GM18909 (cell line): ENCODE measurements at regions not wholly inside any gene's neighbourhood (a gene's known extent, or its start where the extent isn't known, plus 50 kb on each side); places are given as distances from the start of the nearest gene placed in this dataset.

ENCODE experiments used
- ATAC-seq: cut with Tn5 transposase; IDR thresholded peaks from one replicate; pipeline ENCODE4 v1.9.1; 2021; ENCODE audit warnings: mild to moderate bottlenecking; ENCODE audit not compliant: unreplicated experiment, poor library complexity

- ATAC-seq: no peak
Observed at GRCh38 chr3:102741105-102741504, 306.3 kb downstream of the ZPLD1 start.

DNA sequence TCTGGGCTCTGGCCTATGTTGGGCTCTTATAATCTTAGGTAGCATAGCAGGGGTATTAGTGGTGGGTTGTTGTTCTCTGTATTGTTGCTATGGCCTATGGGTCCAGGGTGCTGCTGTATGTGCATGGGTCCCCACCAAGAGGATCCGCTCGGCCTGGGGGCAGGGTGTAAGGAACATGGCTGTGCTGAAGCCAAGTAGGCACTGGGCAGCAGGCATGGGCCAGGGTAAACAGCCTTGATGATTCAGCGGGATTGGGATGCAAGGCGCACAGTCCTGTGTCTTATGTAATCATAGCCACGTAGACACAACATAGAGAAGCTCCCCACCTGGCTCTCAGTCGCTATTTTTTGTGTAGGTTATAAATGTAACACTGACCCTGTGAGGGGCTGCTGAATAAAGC, 306.9 kb downstream of the ZPLD1 start:
- no peak for ATAC-seq

DNA sequence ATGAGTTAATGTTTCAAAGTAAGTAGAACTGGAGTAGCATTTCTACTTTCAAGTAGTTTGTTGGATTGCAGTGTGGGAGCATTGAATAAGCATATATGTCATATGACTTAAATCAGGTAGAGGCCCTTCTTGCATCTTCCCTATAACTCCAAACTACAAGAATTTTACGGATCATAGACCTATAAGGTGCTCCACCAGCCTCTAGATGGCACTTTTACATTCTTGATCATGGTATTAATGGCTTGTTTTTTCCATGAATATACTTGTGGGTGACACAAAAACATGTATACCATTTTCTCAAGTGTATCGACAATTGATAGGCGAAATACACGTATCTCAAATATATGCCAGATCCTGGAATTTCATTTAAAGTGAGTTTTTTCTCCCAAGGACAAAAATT, 311.1 kb downstream of the ZPLD1 start:
- no peak for ATAC-seq

DNA sequence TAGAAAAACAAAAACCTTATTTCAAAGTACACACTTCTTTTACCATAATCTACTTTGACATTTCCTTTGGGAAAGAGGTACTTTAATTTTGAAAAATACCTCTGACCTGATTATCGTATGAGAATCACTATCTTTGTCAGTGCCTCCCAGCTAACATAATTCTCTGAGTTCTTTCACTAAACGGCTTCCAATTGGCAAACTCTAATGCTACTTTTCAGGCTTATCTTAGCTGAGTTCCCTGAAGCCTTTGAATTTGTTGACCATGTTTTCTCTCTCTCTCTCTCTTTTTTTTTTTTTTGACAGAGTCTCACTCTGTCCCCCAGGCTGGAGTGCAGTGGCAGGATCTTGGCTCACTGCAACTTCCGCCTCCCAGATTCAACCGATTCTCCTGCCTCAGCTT, 312.8 kb downstream of the ZPLD1 start:
- ATAC-seq: no peak

GRCh38 chr3:102748646-102749045, 313.8 kb downstream of the ZPLD1 start:
- ATAC-seq: no peak

DNA sequence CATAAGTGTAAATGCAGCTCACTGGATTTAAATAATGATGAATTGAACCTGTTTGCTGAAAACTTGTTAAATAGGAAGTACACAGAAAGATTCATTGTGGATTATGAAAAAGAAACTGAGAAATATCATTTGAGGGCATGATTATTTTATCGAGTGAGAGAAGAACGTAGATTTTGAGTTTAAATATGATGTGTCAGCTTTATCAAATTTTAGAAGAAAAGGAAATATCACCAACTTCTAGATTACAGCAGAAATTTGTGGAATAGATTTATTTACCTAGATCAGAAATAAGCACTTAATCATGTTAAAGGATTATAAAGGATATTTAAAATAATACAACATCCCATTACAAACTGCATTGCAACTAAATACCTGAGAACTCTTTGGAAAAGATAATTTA, 315.5 kb downstream of the ZPLD1 start:
- ATAC-seq: no peak

DNA sequence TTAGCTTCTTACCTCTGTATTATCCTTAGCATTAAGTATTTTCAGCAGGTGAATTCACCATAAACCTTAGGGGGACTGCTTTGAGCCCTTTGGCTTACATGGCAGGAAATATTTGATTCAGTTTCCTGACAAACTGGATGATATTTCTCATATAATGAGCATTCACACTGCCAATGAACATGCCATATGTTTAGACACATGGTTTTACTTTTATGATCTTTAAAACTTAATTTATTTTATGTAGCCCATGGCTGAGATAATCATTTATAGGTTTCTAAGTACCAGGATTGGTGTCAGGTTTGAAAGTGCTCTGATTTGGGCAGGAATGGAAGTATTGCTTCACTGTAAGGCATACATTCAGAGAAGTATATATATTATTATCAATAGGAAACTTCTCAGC, 319.1 kb downstream of the ZPLD1 start:
- ATAC-seq: no peak

DNA sequence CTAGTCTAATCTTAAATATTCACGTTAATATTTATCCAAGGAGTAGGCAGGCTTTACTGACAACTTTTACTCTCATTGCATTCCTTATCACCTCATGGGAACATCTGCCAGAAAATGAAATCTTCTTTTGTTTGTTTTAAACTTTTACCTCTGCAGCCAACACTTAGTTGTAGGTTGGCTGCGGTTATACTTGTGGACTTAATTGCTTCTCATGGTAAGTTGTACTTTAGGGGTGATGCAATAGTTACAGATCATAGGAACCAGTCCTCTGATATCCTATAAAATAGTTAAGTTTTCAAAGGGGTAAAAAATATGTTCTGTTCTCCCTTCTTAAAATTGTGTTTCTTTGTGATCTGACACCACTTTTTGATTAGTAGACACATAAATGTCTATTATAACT, 321.9 kb downstream of the ZPLD1 start:
- no peak for ATAC-seq

DNA sequence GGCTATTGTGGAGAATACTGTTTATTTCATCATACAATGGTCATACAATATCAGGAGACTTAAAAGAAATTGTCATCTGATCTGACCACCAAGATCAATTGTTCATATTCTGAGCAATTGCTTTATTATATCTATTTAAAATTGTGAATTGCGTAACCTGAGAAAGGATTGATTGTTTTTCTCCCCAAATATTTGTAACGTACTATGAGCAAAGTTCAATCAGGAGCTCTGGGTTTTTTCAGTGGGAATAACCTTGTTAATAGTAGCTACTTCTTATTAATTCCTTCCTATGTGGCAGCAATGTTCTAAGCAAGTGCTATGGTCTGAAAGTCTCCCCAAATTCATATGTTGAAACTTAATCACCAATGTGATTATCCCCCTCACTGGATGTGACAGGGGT, 323.1 kb downstream of the ZPLD1 start:
- no peak for ATAC-seq

- ATAC-seq: no peak
Observed at GRCh38 chr3:102761766-102762165, 327.0 kb downstream of the ZPLD1 start.

- ATAC-seq: no peak
Observed at GRCh38 chr3:102790747-102791325, 356.0 kb downstream of the ZPLD1 start.

- ATAC-seq: no peak
Observed at GRCh38 chr3:102791641-102792589, 357.1 kb downstream of the ZPLD1 start.

GRCh38 chr3:102796804-102797203, 362.0 kb downstream of the ZPLD1 start:
- no peak for ATAC-seq

- ATAC-seq: no peak
Observed at GRCh38 chr3:102802819-102803420, 368.1 kb downstream of the ZPLD1 start.

DNA sequence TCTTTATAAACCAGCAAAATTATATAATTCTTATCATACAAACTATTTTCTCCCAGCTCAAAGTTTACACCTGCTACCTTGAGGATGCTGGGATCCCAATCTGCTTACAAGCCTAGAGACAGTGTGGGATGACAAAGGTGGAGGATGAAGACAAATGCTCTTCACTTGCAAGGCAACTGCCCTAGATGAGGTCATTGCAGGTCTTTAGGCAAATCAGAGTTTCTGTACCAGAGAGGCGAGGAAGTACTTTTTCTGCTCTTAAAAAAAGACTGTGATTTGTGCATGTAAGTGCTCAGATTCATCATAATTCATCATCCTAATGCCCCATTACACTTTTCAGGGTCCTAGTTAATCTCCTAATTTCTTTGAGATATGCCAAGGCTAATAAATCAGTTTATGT, 376.1 kb downstream of the ZPLD1 start:
- no peak for ATAC-seq

DNA sequence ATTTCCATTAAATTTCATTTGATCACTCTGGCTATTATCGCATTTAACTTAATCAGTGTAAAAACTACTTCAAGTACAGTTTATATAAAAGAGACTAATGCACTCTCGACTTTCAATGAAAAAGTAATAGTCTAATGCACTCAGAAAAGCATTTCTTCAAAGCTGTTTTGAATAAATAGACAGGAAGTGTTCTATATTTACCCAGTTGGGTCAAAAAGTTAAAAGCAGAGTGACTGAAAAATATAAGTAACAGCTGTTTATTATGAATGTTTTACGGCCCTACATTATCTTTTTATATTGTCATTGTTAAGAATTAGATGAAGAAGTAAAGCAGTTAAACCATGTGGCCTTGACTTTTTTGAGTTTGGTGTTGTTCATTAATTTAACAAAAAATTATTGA, 391.8 kb downstream of the ZPLD1 start:
- no peak for ATAC-seq

DNA sequence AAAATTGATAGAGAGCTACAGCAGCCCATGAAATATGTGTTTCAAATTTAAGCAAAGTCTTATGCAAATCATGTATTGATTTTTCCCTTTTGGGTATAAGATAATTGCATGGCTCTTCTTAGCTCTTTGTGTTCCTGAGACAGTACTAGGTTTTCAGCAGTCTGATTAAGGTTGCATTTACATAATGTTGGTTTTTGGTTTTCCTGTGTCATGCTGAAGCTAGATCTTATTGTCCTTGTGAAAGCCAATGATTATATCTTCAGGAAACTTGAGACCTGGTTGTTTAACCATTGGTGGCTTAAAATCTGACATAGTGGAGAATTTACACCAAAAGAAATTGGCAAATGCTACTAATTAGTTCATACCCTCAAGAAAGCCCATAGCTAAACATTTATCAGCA, 392.6 kb downstream of the ZPLD1 start:
- ATAC-seq: no peak

DNA sequence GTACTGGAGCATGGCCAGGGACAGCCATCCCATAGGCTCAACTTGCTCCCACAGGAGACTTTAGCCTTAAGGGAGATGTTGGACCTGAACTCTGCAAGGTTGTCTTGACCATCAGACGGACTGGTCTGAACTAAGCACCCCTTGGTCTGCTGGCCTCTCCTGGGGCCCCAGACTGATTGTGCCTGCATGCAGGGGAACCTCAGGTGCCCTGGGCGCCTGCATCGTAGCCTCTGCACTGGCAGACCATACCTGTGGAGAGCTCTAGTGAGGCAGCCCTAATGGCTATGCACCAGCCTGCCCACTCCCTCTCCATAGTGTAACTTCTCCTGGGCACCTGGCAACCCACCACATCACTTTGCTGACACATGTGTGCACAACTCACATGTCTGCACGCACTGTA, 395.6 kb downstream of the ZPLD1 start:
- ATAC-seq: no peak

DNA sequence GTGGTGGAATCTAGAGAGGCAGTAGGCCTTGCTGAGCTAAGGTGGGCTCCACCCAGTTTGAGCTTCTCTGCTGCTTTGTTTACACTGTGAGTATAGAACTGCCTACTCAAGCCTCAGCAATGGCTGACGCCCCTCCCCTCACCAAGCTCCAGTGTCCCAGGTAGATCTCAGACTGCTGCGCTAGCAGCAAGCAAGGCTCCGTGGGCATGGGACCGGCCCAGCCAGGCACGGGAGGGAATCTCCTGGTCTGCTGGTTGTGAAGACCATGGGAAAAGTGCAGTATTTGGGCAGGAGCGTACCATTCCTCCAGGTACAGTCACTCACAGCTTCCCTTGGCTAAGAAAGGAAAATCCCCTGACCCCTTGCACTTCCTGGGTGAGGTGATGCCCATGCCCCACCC, 407.1 kb downstream of the ZPLD1 start:
- no peak for ATAC-seq

GRCh38 chr3:102866845-102867244, 432.0 kb downstream of the ZPLD1 start:
- ATAC-seq: peak; percentile 47

- ATAC-seq: no peak
Observed at GRCh38 chr3:102883515-102883914, 448.7 kb downstream of the ZPLD1 start.
